Suprapubic skin (tissue), 3 donors: ENCODE measurements at regions not wholly inside any gene's neighbourhood (a gene's known extent, or its start where the extent isn't known, plus 50 kb on each side); places are given as distances from the start of the nearest gene placed in this dataset.

ENCODE experiments used
- CTCF ChIP-seq, 2 donors: fragments of 200-600 bp in 1 of 2; fragments of 450-650 bp in 1 of 2; sonication (generic) in 1 of 2; IDR thresholded peaks; one replicate each; pipeline ENCODE4 v1.5.1; 2016 to 2019; ENCODE audit warnings: antibody characterized with exemption in 2 of 2, mild to moderate bottlenecking in 1 of 2, moderate library complexity in 1 of 2
- POLR2AphosphoS5 ChIP-seq, 3 donors: sonication (generic); formaldehyde crosslinking; IDR thresholded peaks; one replicate each; pipeline ENCODE4 v1.6.1; 2017; ENCODE audit warnings: antibody characterized with exemption in 3 of 3

- TF ChIP-seq CTCF (IDR thresholded peaks at IDR 0.05) (no peak), POLR2AphosphoS5 (IDR thresholded peaks at IDR 0.05) (no peak)
Observed at GRCh38 chr3:175969456-175969855, 1110.3 kb downstream of the NAALADL2 start.
